ENCODE measurements at regions not wholly inside any gene's neighbourhood (a gene's known extent, or its start where the extent isn't known, plus 50 kb on each side); places are given as distances from the start of the nearest gene placed in this dataset.

GRCh38 chr12:13451776-13452175 is 255.2 kb downstream of the EMP1 start:
- intact Hi-C loops (cut with micrococcal nuclease) = no loop called here

GRCh38 chr12:13450231-13451080 is 253.9 kb downstream of the EMP1 start:
- intact Hi-C loops (cut with micrococcal nuclease) = no loop called here

GRCh38 chr12:13444076-13444475 is 247.6 kb downstream of the EMP1 start:
- intact Hi-C loops (cut with micrococcal nuclease) = no loop called here

- intact Hi-C loops (cut with micrococcal nuclease) = no loop called here
These were observed 247.0 kb downstream of the EMP1 start for GRCh38 chr12:13443498-13443897.

GRCh38 chr12:13443028-13443427 is 246.5 kb downstream of the EMP1 start:
- intact Hi-C loops (cut with micrococcal nuclease) = no loop called here

- intact Hi-C loops (cut with micrococcal nuclease) = no loop called here
These were observed 245.9 kb downstream of the EMP1 start for GRCh38 chr12:13442457-13442856.

- intact Hi-C loops (cut with micrococcal nuclease) = no loop called here
These were observed 244.3 kb downstream of the EMP1 start for GRCh38 chr12:13440844-13441243.

- intact Hi-C loops (cut with micrococcal nuclease) = no loop called here
These were observed 241.0 kb downstream of the EMP1 start for GRCh38 chr12:13437541-13437940.

GRCh38 chr12:13436696-13437391 is 240.3 kb downstream of the EMP1 start:
- intact Hi-C loops (cut with micrococcal nuclease) = no loop called here

- intact Hi-C loops (cut with micrococcal nuclease) = no loop called here
These were observed 239.7 kb downstream of the EMP1 start for GRCh38 chr12:13436182-13436581.

- intact Hi-C loops (cut with micrococcal nuclease) = no loop called here
These were observed 238.9 kb downstream of the EMP1 start for GRCh38 chr12:13435235-13435933.

GRCh38 chr12:13433768-13434167 is 237.2 kb downstream of the EMP1 start:
- intact Hi-C loops (cut with micrococcal nuclease) = no loop called here

GRCh38 chr12:13431041-13431440 is 234.5 kb downstream of the EMP1 start:
- intact Hi-C loops (cut with micrococcal nuclease) = no loop called here

GRCh38 chr12:13428538-13429265 is 232.2 kb downstream of the EMP1 start:
- intact Hi-C loops (cut with micrococcal nuclease) = no loop called here

- intact Hi-C loops (cut with micrococcal nuclease) = no loop called here
These were observed 229.2 kb downstream of the EMP1 start for GRCh38 chr12:13425766-13426165.

GRCh38 chr12:13422291-13422690 is 225.8 kb downstream of the EMP1 start:
- intact Hi-C loops (cut with micrococcal nuclease) = no loop called here

GRCh38 chr12:13417516-13417915 is 221.0 kb downstream of the EMP1 start:
- intact Hi-C loops (cut with micrococcal nuclease) = no loop called here

- intact Hi-C loops (cut with micrococcal nuclease) = no loop called here
These were observed 214.8 kb downstream of the EMP1 start for GRCh38 chr12:13411287-13411686.

- intact Hi-C loops (cut with micrococcal nuclease) = no loop called here
These were observed 209.6 kb downstream of the EMP1 start for GRCh38 chr12:13405961-13406703.

- intact Hi-C loops (cut with micrococcal nuclease) = no loop called here
These were observed 208.3 kb downstream of the EMP1 start for GRCh38 chr12:13404631-13405473.

Measured in T-helper 1 cell treated with Interleukin-12 subunit alpha and Interleukin-12 subunit beta and Interleukin-4 antibody, amounts not matched to agents 30 ng/mL and 1 ng/mL, for 36 hours (primary cell).